Bronchial epithelial cell (primary cell): ENCODE measurements at regions not wholly inside any gene's neighbourhood (a gene's known extent, or its start where the extent isn't known, plus 50 kb on each side); places are given as distances from the start of the nearest gene placed in this dataset.

Experiments
- DNase-seq: peaks from one replicate; pipeline ENCODE4 v3.0.0-alpha.2; 2010; ENCODE audit warnings: low read depth
- FAIRE-seq: peaks from 2 replicates; lab custom pipeline; 2011; peaks lifted over from hg19 to GRCh38; lab: Jason Lieb, UNC
- H3K27me3 ChIP-seq: 2 replicates; pipeline ENCODE4 v1.5.1; 2011; ENCODE audit warnings: low read length; ENCODE audit not compliant: control insufficient read depth, insufficient read depth
- H3K36me3 ChIP-seq: 2 replicates; pipeline ENCODE4 v1.5.1; 2011; ENCODE audit warnings: low read length; ENCODE audit not compliant: control insufficient read depth, insufficient read depth
- H3K4me3 ChIP-seq: 2 replicates; pipeline ENCODE4 v1.5.1; 2011; ENCODE audit warnings: mild to moderate bottlenecking, low read depth, low read length, control low read depth
- CTCF ChIP-seq: IDR thresholded peaks from 2 replicates; pipeline ENCODE4 v1.5.1; 2011; ENCODE audit warnings: mild to moderate bottlenecking, moderate library complexity, low read length, control low read depth, inconsistent platforms; ENCODE audit not compliant: insufficient read depth, severe bottlenecking

DNA sequence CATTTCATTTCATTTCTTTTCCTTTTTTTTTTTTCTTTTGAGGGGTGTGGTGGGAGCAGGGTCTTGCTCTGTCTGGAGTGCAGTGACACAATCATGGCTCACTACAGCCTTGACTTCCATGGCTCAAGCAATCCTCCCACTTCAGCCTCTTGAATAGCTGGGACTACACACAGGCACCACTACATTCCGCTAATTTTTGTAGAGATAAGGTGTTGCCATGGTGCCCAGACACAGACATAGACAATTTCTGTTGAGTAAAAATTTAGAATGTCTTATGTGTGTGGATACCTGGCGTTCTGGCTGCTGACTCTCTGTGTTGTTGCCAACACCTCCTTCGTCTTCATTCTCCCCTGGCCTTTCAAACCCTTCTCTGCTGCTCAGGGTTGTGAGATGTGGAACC lies 54.0 kb upstream of the PRSS58 start:
- Histone ChIP-seq H3K4me3 (no peak overlapping the region), H3K36me3 (no peaks in the 10 kb centered on the region), H3K27me3 (no peaks in the 10 kb centered on the region)
- no peak for DNase-seq
- no peak for FAIRE-seq
- TF ChIP-seq CTCF = no peak

GRCh38 chr7:142308918-142309317 lies 51.1 kb upstream of the PRSS58 start:
- no peak for TF ChIP-seq CTCF
- no peak for FAIRE-seq
- H3K4me3 ChIP-seq = no peak overlapping the region
- no peaks in the 10 kb centered on the region for H3K27me3 ChIP-seq
- DNase-seq = no peak
- H3K36me3 ChIP-seq = no peaks in the 10 kb centered on the region

- no peaks in the 10 kb centered on the region for H3K27me3 ChIP-seq
- H3K36me3 ChIP-seq = no peaks in the 10 kb centered on the region
- FAIRE-seq (no peak), DNase-seq (no peak)
- TF ChIP-seq CTCF = no peak
- no peak overlapping the region for H3K4me3 ChIP-seq
These were observed 50.5 kb upstream of the PRSS58 start for GRCh38 chr7:142308326-142308725.
